ENCODE measurements at regions not wholly inside any gene's neighbourhood (a gene's known extent, or its start where the extent isn't known, plus 50 kb on each side); places are given as distances from the start of the nearest gene placed in this dataset.
A peak's percentile ranks its signal among the peaks of the same experiment; 100 is the strongest.
"Not testable (repeated sequence)": the region's sequence is repeated elsewhere in the genome, so short reads cannot be mapped to it uniquely, and the experiment has no call there.

- Mint-ChIP-seq H3K27ac (no peak overlapping the region), H3K9me3 (peaks cover 10% of the 10 kb centered on the region), H3K27me3 (ENCODE audit: low read depth) (no peaks in the 10 kb centered on the region; the same call in 1 of the 2 replicates), H3K4me1 (no peaks in the 10 kb centered on the region), H3K4me3 (no peak overlapping the region), H3K36me3 (0 out of 2 replicates have a peak, but pooled peaks cover 2% of the 10 kb centered on the region)
- ChIA-PET POLR2A (no interaction called here), CTCF (interaction anchor here (0.6 to 1.7 kb wide), 10 partner anchors 10 to 216 kb away, joined by 3 to 7 read pairs (median 3); partner anchors contain the start of gene UTP6)
- DNase-seq (ENCODE audit: low spot score) (peak; percentile 43), ATAC-seq (peak; percentile 95)
- TF ChIP-seq FOXK1 (CRISPR knock-in tag; IDR thresholded peaks at IDR 0.05) (no peak), EMX1 (CRISPR knock-in tag; IDR thresholded peaks at IDR 0.05) (no peak), PREB (CRISPR knock-in tag; IDR thresholded peaks at IDR 0.05; ENCODE audit: borderline replicate concordance) (no peak), ZNF138 (CRISPR knock-in tag; conservative IDR thresholded peaks at IDR 0.05) (no peak), RORB (CRISPR knock-in tag; IDR thresholded peaks at IDR 0.05) (no peak), CREM (CRISPR knock-in tag; IDR thresholded peaks at IDR 0.05) (no peak), CBFB (CRISPR knock-in tag; IDR thresholded peaks at IDR 0.05; ENCODE audit: low read depth) (no peak)
- TF ChIP-seq, protein P1, sequence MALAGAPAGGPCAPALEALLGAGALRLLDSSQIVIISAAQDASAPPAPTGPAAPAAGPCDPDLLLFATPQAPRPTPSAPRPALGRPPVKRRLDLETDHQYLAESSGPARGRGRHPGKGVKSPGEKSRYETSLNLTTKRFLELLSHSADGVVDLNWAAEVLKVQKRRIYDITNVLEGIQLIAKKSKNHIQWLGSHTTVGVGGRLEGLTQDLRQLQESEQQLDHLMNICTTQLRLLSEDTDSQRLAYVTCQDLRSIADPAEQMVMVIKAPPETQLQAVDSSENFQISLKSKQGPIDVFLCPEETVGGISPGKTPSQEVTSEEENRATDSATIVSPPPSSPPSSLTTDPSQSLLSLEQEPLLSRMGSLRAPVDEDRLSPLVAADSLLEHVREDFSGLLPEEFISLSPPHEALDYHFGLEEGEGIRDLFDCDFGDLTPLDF (CRISPR knock-in tag; IDR thresholded peaks at IDR 0.05) = no peak
- TF ChIP-seq, protein P2, sequence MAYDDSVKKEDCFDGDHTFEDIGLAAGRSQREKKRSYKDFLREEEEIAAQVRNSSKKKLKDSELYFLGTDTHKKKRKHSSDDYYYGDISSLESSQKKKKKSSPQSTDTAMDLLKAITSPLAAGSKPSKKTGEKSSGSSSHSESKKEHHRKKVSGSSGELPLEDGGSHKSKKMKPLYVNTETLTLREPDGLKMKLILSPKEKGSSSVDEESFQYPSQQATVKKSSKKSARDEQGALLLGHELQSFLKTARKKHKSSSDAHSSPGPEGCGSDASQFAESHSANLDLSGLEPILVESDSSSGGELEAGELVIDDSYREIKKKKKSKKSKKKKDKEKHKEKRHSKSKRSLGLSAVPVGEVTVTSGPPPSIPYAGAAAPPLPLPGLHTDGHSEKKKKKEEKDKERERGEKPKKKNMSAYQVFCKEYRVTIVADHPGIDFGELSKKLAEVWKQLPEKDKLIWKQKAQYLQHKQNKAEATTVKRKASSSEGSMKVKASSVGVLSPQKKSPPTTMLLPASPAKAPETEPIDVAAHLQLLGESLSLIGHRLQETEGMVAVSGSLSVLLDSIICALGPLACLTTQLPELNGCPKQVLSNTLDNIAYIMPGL (CRISPR knock-in tag; IDR thresholded peaks at IDR 0.05) = no peak
Observed at GRCh38 chr17:31733326-31733725, 125.7 kb downstream of the COPRS start.

DNA sequence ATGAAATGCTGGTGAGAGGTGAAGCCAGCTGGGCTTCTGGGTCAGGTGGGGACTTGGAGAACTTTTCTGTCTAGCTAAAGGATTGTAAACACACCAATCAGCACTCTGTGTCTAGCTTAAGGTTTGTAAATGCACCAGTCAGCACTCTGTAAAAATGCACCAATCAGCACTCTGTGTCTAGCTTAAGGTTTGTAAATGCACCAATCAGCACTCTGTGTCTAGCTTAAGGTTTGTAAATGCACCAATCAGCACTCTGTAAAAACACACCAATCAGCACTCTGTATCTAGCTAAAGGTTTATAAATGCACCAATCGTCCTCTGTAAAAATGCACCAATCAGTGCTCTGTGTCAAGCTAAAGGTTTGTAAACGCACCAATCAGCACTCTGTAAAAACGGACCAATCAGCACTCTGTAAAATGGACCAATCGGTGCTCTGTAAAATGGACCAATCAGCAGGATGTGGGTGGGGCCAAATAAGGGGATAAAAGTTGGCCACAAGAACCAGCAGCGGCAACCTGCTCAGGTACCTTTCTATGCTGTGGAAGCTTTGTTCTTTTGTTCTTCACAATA lies 127.4 kb downstream of the COPRS start:
- ATAC-seq; H3K27ac Mint-ChIP-seq; H3K4me3 Mint-ChIP-seq; H3K4me1 Mint-ChIP-seq; H3K36me3 Mint-ChIP-seq; POLR2A ChIA-PET; DNase-seq (ENCODE audit: low spot score); H3K27me3 Mint-ChIP-seq (ENCODE audit: low read depth): not testable (repeated sequence)
- CTCF ChIA-PET = interaction anchor here (0.5 to 1.4 kb wide), 2 partner anchors 90 to 111 kb away, joined by 3 to 4 read pairs; no protein-coding TSS in a partner anchor
- peaks cover 10% of the 10 kb centered on the region for H3K9me3 Mint-ChIP-seq
- TF ChIP-seq NFYB (CRISPR knock-in tag; conservative IDR thresholded peaks at IDR 0.05; ENCODE audit: low read depth) = peak; percentile 61

DNA sequence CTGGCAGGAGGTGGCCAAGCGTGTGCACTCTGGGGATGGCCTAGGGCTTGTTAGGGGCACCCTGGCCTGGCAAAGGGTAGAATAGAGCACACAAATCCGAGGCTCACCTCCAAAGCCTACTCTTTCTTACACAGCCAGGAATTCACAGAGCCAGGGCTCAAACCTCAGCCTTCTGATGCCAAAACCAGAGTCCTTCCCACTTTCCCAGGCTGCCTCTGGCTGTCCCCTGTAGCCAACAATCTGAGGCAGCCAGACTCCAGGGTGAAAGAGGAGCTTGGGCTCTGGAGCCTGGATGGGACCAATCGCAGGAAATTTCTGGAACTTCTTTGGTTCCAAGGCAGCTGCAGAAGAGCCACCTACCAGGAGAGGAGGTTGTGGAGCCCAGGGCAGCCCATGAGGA lies 127.9 kb downstream of the COPRS start:
- ChIA-PET POLR2A (no interaction called here), CTCF (interaction anchor here (0.5 to 1.4 kb wide), 2 partner anchors 91 to 111 kb away, joined by 3 to 4 read pairs; no protein-coding TSS in a partner anchor)
- Mint-ChIP-seq H3K9me3 (peaks cover 10% of the 10 kb centered on the region), H3K27me3 (ENCODE audit: low read depth) (no peaks in the 10 kb centered on the region; the same call in 1 of the 2 replicates), H3K4me3 (no peak overlapping the region), H3K27ac (no peak overlapping the region), H3K4me1 (no peaks in the 10 kb centered on the region), H3K36me3 (0 out of 2 replicates have a peak, but pooled peaks cover 2% of the 10 kb centered on the region)
- no peak for ATAC-seq
- TF ChIP-seq NFYB (CRISPR knock-in tag; conservative IDR thresholded peaks at IDR 0.05; ENCODE audit: low read depth) = no peak
- DNase-seq (ENCODE audit: low spot score) = no peak

DNA sequence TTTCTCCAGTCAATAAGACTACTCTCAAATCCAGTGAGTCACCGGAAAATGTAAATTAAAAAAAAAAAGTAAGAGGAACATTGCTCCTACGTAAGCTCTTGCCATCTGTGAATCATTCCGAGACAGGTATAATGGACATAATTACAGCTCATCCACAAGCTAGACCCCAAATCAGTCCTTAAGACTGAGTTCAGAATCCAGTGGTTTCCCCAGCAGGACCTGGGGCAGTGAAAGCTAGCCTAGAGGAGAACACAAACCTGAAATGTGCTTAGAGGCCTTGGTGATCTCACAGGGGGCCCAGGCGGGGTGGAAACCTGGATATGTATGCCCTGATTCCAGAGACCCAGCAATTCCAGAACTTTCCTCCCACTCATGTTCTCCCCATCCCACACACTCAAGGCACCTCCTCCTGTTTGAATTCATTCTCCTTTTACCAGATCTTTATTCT lies 132.0 kb downstream of the COPRS start:
- ChIA-PET CTCF (no interaction called here), POLR2A (no interaction called here)
- ATAC-seq = no peak
- TF ChIP-seq ZNF121 (CRISPR knock-in tag; IDR thresholded peaks at IDR 0.05) (no peak), ZNF416 (CRISPR knock-in tag; IDR thresholded peaks at IDR 0.05) (no peak), NR3C1 (CRISPR knock-in tag; conservative IDR thresholded peaks at IDR 0.05; ENCODE audit: low read depth) (no peak), NR1H2 (CRISPR knock-in tag; IDR thresholded peaks at IDR 0.05) (no peak), OVOL2 (CRISPR knock-in tag; IDR thresholded peaks at IDR 0.05; ENCODE audit: borderline replicate concordance) (no peak)
- TF ChIP-seq, protein P3, sequence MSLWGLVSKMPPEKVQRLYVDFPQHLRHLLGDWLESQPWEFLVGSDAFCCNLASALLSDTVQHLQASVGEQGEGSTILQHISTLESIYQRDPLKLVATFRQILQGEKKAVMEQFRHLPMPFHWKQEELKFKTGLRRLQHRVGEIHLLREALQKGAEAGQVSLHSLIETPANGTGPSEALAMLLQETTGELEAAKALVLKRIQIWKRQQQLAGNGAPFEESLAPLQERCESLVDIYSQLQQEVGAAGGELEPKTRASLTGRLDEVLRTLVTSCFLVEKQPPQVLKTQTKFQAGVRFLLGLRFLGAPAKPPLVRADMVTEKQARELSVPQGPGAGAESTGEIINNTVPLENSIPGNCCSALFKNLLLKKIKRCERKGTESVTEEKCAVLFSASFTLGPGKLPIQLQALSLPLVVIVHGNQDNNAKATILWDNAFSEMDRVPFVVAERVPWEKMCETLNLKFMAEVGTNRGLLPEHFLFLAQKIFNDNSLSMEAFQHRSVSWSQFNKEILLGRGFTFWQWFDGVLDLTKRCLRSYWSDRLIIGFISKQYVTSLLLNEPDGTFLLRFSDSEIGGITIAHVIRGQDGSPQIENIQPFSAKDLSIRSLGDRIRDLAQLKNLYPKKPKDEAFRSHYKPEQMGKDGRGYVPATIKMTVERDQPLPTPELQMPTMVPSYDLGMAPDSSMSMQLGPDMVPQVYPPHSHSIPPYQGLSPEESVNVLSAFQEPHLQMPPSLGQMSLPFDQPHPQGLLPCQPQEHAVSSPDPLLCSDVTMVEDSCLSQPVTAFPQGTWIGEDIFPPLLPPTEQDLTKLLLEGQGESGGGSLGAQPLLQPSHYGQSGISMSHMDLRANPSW (CRISPR knock-in tag; conservative IDR thresholded peaks at IDR 0.05; ENCODE audit: low read depth) = no peak
- Mint-ChIP-seq H3K4me1 (no peaks in the 10 kb centered on the region), H3K27me3 (ENCODE audit: low read depth) (no peaks in the 10 kb centered on the region), H3K27ac (no peak overlapping the region), H3K4me3 (no peak overlapping the region), H3K36me3 (0 out of 2 replicates have a peak, but pooled peaks cover under 1% of the 10 kb centered on the region), H3K9me3 (peaks cover 8% of the 10 kb centered on the region)
- no peak for DNase-seq (ENCODE audit: low spot score)

Data from WTC11 (cell line).